Mesenchymal stem cell (in vitro differentiated cells and primary cell): ENCODE measurements at regions not wholly inside any gene's neighbourhood (a gene's known extent, or its start where the extent isn't known, plus 50 kb on each side); places are given as distances from the start of the nearest gene placed in this dataset.

Experiments
- DNase-seq: peaks from one replicate; pipeline ENCODE4 v3.0.0-alpha.2; 2013
- H2AFZ ChIP-seq: one replicate; pipeline ENCODE4 v1.6.1; 2013; ENCODE audit warnings: low read depth, mild to moderate bottlenecking, control low read depth, inconsistent platforms, low read length, moderate library complexity
- H2AK5ac ChIP-seq: 2 replicates; pipeline ENCODE4 v1.6.1; 2013; ENCODE audit warnings: low read length, moderate library complexity, mild to moderate bottlenecking, inconsistent platforms; ENCODE audit not compliant: severe bottlenecking
- H2BK120ac ChIP-seq: one replicate; pipeline ENCODE4 v1.6.1; 2013; ENCODE audit warnings: low read depth, mild to moderate bottlenecking, inconsistent platforms, low read length, moderate library complexity
- H2BK12ac ChIP-seq, 2 experiments: one replicate each; pipeline ENCODE4 v1.6.1; 2013; ENCODE audit warnings: inconsistent platforms in 2 of 2, low read length in 2 of 2, mild to moderate bottlenecking in 2 of 2, moderate library complexity in 2 of 2, control low read depth in 1 of 2
- H2BK15ac ChIP-seq: one replicate; pipeline ENCODE4 v1.6.1; 2013; ENCODE audit warnings: mild to moderate bottlenecking, low read depth, inconsistent platforms; ENCODE audit not compliant: poor library complexity, severe bottlenecking
- H2BK5ac ChIP-seq: 2 replicates; pipeline ENCODE4 v1.6.1; 2013; ENCODE audit warnings: low read depth, mild to moderate bottlenecking, low read length, control low read depth, inconsistent platforms; ENCODE audit not compliant: poor library complexity, severe bottlenecking
- H3K14ac ChIP-seq, 2 experiments: one replicate each; pipeline ENCODE4 v1.6.1; 2013; ENCODE audit warnings: inconsistent platforms in 2 of 2, low read length in 2 of 2, control low read depth in 1 of 2, mild to moderate bottlenecking in 1 of 2, moderate library complexity in 1 of 2
- H3K18ac ChIP-seq, 2 experiments: one replicate each; pipeline ENCODE4 v1.6.1; 2013; ENCODE audit warnings: inconsistent platforms in 2 of 2, low read length in 2 of 2, control low read depth in 1 of 2, low read depth in 1 of 2, mild to moderate bottlenecking in 1 of 2
- H3K23ac ChIP-seq, 2 experiments: one replicate each; pipeline ENCODE4 v1.6.1; 2013; ENCODE audit warnings: inconsistent platforms in 2 of 2, low read length in 2 of 2, mild to moderate bottlenecking in 2 of 2, moderate library complexity in 2 of 2, control low read depth in 1 of 2
- H3K27ac ChIP-seq: 2 replicates; pipeline ENCODE4 v1.5.1; 2013; ENCODE audit warnings: mild to moderate bottlenecking, moderate library complexity, low read length, control low read depth, inconsistent platforms; ENCODE audit not compliant: poor library complexity, severe bottlenecking
- H3K27me3 ChIP-seq, 2 experiments: 2 replicates each; pipeline versions ENCODE4 v1.6.1 to v1.7.0; 2013; ENCODE audit warnings: low read length in 2 of 2, mild to moderate bottlenecking in 2 of 2, moderate library complexity in 2 of 2, control low read depth in 1 of 2, inconsistent platforms in 1 of 2; ENCODE audit not compliant: control insufficient read depth in 1 of 2, insufficient read depth in 1 of 2
- H3K36me3 ChIP-seq, 2 experiments: 2 replicates each; pipeline versions ENCODE4 v1.6.1 to v1.7.0; 2013; ENCODE audit warnings: low read length in 2 of 2, control low read depth in 1 of 2, inconsistent platforms in 1 of 2, low read depth in 1 of 2, mild to moderate bottlenecking in 1 of 2; ENCODE audit not compliant: insufficient read depth in 2 of 2, control insufficient read depth in 1 of 2
- H3K4ac ChIP-seq, 2 experiments: one replicate each; pipeline ENCODE4 v1.6.1; 2013; ENCODE audit warnings: inconsistent platforms in 2 of 2, low read length in 2 of 2, mild to moderate bottlenecking in 2 of 2, moderate library complexity in 2 of 2, control low read depth in 1 of 2, low read depth in 1 of 2
- H3K4me1 ChIP-seq: 2 replicates; pipeline ENCODE4 v1.6.1; 2013; ENCODE audit warnings: low read depth, low read length, control low read depth; ENCODE audit not compliant: control insufficient read depth, insufficient read depth
- H3K4me2 ChIP-seq: 2 replicates; pipeline ENCODE4 v1.6.1; 2013; ENCODE audit warnings: low read length, mild to moderate bottlenecking, inconsistent platforms; ENCODE audit not compliant: poor library complexity, severe bottlenecking
- H3K4me3 ChIP-seq, 2 experiments: 2 replicates each; pipeline versions ENCODE4 v1.5.1 to v1.7.0; 2013; ENCODE audit warnings: low read length in 2 of 2, mild to moderate bottlenecking in 2 of 2, control low read depth in 1 of 2, low read depth in 1 of 2; ENCODE audit not compliant: insufficient read depth in 1 of 2
- H3K79me1 ChIP-seq: replicated peaks from 2 replicates; pipeline ENCODE4 v1.6.1; 2013; ENCODE audit warnings: mild to moderate bottlenecking, control low read depth, low read length, inconsistent platforms; ENCODE audit not compliant: poor library complexity, severe bottlenecking
- H3K9ac ChIP-seq: 2 replicates; pipeline ENCODE4 v1.7.0; 2013; ENCODE audit warnings: mild to moderate bottlenecking, low read length, moderate library complexity
- H3K9me3 ChIP-seq: 2 replicates; pipeline ENCODE4 v1.7.0; 2013; ENCODE audit warnings: mild to moderate bottlenecking, low read length; ENCODE audit not compliant: control insufficient read depth
- H4K8ac ChIP-seq: one replicate; pipeline ENCODE4 v1.6.1; 2013; ENCODE audit warnings: inconsistent platforms, mild to moderate bottlenecking, low read length, moderate library complexity
- H4K91ac ChIP-seq: one replicate; pipeline ENCODE4 v1.6.1; 2013; ENCODE audit warnings: mild to moderate bottlenecking, low read length, inconsistent platforms
- WGBS: methylation state at CpG from one replicate; pipeline ENCODE4 v1.1.7; 2013; ENCODE audit warnings: mixed read lengths; 5-methylcytosine and 5-hydroxymethylcytosine counted together

- H3K23ac ChIP-seq: no peak overlapping the region
- H3K9me3 ChIP-seq: peaks cover 14% of the 10 kb centered on the region
- 79% methylated on average over 11 of the region's 11 CpGs for WGBS
Measured at GRCh38 chr5:2919310-2920018, 168.0 kb upstream of the IRX2 start.

DNA sequence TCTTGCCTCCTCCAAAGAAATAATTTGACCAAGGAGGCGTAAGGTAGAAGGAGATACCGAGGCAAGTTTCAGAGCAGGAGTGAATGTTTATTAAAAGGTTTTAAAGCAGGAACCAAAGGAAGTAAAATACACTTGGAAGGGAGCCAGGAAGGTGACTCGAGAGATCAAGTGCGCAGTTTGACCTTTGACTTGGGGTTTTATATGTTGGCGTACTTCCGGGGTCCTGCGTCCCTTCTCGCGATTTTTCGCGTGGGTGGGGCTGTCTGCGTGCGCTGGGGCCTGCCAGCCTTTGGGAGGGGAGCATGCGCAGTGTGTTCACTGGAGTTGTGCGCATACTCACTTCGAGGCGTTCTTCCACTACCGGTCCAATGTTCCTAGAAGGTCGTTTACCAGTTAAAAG is 166.0 kb upstream of the IRX2 start:
- no peak for DNase-seq
- WGBS: 88% methylated on average over 18 of the region's 19 CpGs
- H3K4me1 ChIP-seq: no peaks in the 10 kb centered on the region

More at GRCh38 chr5:2919310-2920018, 168.0 kb upstream of the IRX2 start:
- no peak overlapping the region for H2BK12ac ChIP-seq
- H4K8ac ChIP-seq: no peak overlapping the region
- no peaks in the 10 kb centered on the region for H3K79me1 ChIP-seq
- H2BK120ac ChIP-seq: no peak overlapping the region
- H4K91ac ChIP-seq: no peak overlapping the region
- no peak overlapping the region for H3K4ac ChIP-seq
- no peak overlapping the region for H3K9ac ChIP-seq
- H3K4me1 ChIP-seq: no peaks in the 10 kb centered on the region
- no peak overlapping the region for H3K27ac ChIP-seq
- no peaks in the 10 kb centered on the region for H3K27me3 ChIP-seq
- no peak overlapping the region for H3K18ac ChIP-seq
- no peak overlapping the region for H3K4me2 ChIP-seq
- no peak overlapping the region for H2BK15ac ChIP-seq
- no peak overlapping the region for H2BK5ac ChIP-seq
- no peak overlapping the region for H2AFZ ChIP-seq
- H3K36me3 ChIP-seq: no peaks in the 10 kb centered on the region
- H3K14ac ChIP-seq: no peak overlapping the region
- H3K4me3 ChIP-seq: no peak overlapping the region
- no peak overlapping the region for H2AK5ac ChIP-seq
- DNase-seq: no peak

GRCh38 chr5:2917093-2917492 is 165.6 kb upstream of the IRX2 start:
- no peak overlapping the region for H2AK5ac ChIP-seq
- no peak overlapping the region for H2AFZ ChIP-seq
- H3K4ac ChIP-seq: no peak overlapping the region
- 89% methylated on average over 16 of the region's 16 CpGs for WGBS
- H3K4me1 ChIP-seq: no peaks in the 10 kb centered on the region
- H3K27me3 ChIP-seq: no peaks in the 10 kb centered on the region
- no peak overlapping the region for H4K8ac ChIP-seq
- no peak overlapping the region for H2BK12ac ChIP-seq
- peaks cover 8% of the 10 kb centered on the region for H3K9me3 ChIP-seq
- no peaks in the 10 kb centered on the region for H3K36me3 ChIP-seq
- H3K14ac ChIP-seq: no peak overlapping the region
- no peak overlapping the region for H4K91ac ChIP-seq
- no peak overlapping the region for H3K18ac ChIP-seq
- no peak overlapping the region for H2BK15ac ChIP-seq
- H3K4me3 ChIP-seq: no peak overlapping the region
- no peak overlapping the region for H2BK5ac ChIP-seq
- H3K27ac ChIP-seq: no peak overlapping the region
- no peak overlapping the region for H2BK120ac ChIP-seq
- H3K4me2 ChIP-seq: no peak overlapping the region
- DNase-seq: no peak
- no peak overlapping the region for H3K9ac ChIP-seq
- H3K79me1 ChIP-seq: no peaks in the 10 kb centered on the region
- H3K23ac ChIP-seq: no peak overlapping the region

More for the DNA sequence above, 166.0 kb upstream of the IRX2 start:
- Histone ChIP-seq H3K4me3 (no peak overlapping the region), H3K14ac (no peak overlapping the region), H3K9me3 (peaks cover 12% of the 10 kb centered on the region), H2BK5ac (no peak overlapping the region), H3K79me1 (no peaks in the 10 kb centered on the region), H3K4me2 (no peak overlapping the region), H3K18ac (no peak overlapping the region), H3K27me3 (no peaks in the 10 kb centered on the region), H2BK12ac (no peak overlapping the region), H2BK15ac (no peak overlapping the region), H2AFZ (no peak overlapping the region), H2BK120ac (no peak overlapping the region), H3K4ac (no peak overlapping the region), H4K8ac (no peak overlapping the region), H3K23ac (no peak overlapping the region), H3K27ac (no peak overlapping the region), H2AK5ac (no peak overlapping the region), H4K91ac (no peak overlapping the region), H3K36me3 (no peaks in the 10 kb centered on the region), H3K9ac (no peak overlapping the region)

DNA sequence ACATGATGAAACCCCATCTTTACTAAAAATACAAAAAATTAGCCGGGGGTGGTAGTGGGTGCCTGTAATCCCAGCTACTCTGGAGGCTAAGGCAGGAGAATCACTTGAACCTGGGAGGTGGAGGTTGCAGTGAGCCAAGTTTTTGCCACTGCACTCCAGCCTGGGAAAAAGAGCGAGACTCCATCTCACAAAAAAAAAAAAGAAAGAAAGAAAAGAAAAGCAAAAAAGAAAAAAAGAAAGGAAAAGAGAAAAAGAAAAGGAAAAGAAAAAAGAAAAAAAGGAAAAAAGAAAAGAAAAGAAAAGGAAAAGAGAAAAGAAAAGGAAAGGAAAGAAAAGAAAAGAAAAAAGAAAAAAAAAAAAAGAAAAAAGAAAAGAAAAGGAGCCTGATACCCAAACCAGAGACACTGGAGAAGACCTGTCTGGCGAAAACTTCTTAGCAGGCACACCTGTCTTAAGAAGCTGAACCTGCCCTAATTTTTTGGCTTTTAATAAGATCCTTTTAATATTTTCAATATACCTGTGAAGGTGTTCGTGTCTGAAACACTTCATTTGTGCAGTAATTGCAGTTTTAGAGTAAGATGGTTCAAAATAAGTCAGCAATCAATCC is 164.7 kb upstream of the IRX2 start:
- no peak overlapping the region for H2BK15ac ChIP-seq
- H3K4me3 ChIP-seq: no peak overlapping the region
- H2AK5ac ChIP-seq: no peak overlapping the region
- H3K27ac ChIP-seq: no peak overlapping the region
- H4K91ac ChIP-seq: no peak overlapping the region
- no peak overlapping the region for H2AFZ ChIP-seq
- H3K9ac ChIP-seq: no peak overlapping the region
- no peak overlapping the region for H3K23ac ChIP-seq
- peaks cover 8% of the 10 kb centered on the region for H3K9me3 ChIP-seq
- no peaks in the 10 kb centered on the region for H3K36me3 ChIP-seq
- H3K4me2 ChIP-seq: no peak overlapping the region
- H3K14ac ChIP-seq: no peak overlapping the region
- H2BK120ac ChIP-seq: no peak overlapping the region
- H2BK12ac ChIP-seq: no peak overlapping the region
- H2BK5ac ChIP-seq: no peak overlapping the region
- no peak overlapping the region for H3K4ac ChIP-seq
- H3K4me1 ChIP-seq: no peaks in the 10 kb centered on the region
- H3K27me3 ChIP-seq: no peaks in the 10 kb centered on the region
- no peaks in the 10 kb centered on the region for H3K79me1 ChIP-seq
- H3K18ac ChIP-seq: no peak overlapping the region
- no peak overlapping the region for H4K8ac ChIP-seq
- no peak for DNase-seq
- 60% methylated on average over 1 of the region's 4 CpGs for WGBS
